B cell (primary cell): ENCODE measurements at regions not wholly inside any gene's neighbourhood (a gene's known extent, or its start where the extent isn't known, plus 50 kb on each side); places are given as distances from the start of the nearest gene placed in this dataset.

Experiments used
- EZH2 ChIP-seq: IDR thresholded peaks from 2 replicates; pipeline ENCODE4 v1.6.1; 2012; ENCODE audit warnings: borderline replicate concordance, low read depth, mild to moderate bottlenecking, moderate library complexity, low read length; ENCODE audit not compliant: insufficient read depth, poor library complexity, severe bottlenecking
- TF ChIP-seq, protein P1 (sequence below): fragments of 200-600 bp; IDR thresholded peaks from one replicate; pipeline ENCODE4 v1.8.0; 2022; ENCODE audit warnings: antibody characterized with exemption, mild to moderate bottlenecking

- TF ChIP-seq, protein P1, sequence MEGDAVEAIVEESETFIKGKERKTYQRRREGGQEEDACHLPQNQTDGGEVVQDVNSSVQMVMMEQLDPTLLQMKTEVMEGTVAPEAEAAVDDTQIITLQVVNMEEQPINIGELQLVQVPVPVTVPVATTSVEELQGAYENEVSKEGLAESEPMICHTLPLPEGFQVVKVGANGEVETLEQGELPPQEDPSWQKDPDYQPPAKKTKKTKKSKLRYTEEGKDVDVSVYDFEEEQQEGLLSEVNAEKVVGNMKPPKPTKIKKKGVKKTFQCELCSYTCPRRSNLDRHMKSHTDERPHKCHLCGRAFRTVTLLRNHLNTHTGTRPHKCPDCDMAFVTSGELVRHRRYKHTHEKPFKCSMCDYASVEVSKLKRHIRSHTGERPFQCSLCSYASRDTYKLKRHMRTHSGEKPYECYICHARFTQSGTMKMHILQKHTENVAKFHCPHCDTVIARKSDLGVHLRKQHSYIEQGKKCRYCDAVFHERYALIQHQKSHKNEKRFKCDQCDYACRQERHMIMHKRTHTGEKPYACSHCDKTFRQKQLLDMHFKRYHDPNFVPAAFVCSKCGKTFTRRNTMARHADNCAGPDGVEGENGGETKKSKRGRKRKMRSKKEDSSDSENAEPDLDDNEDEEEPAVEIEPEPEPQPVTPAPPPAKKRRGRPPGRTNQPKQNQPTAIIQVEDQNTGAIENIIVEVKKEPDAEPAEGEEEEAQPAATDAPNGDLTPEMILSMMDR: no peak
- no peak for TF ChIP-seq EZH2
These were observed 282.7 kb downstream of the ATXN7L3B start for GRCh38 chr12:74820324-74820723.
